GM12873 (cell line): ENCODE measurements at regions not wholly inside any gene's neighbourhood (a gene's known extent, or its start where the extent isn't known, plus 50 kb on each side); places are given as distances from the start of the nearest gene placed in this dataset.

ENCODE experiments used
- TF ChIP-seq, protein P1 (sequence below): IDR thresholded peaks from 2 replicates; pipeline ENCODE4 v1.5.1; 2012; ENCODE audit warnings: low read depth, mild to moderate bottlenecking, moderate library complexity, low read length, control low read depth; ENCODE audit not compliant: insufficient read depth; ENCODE audit errors: missing control alignments

DNA sequence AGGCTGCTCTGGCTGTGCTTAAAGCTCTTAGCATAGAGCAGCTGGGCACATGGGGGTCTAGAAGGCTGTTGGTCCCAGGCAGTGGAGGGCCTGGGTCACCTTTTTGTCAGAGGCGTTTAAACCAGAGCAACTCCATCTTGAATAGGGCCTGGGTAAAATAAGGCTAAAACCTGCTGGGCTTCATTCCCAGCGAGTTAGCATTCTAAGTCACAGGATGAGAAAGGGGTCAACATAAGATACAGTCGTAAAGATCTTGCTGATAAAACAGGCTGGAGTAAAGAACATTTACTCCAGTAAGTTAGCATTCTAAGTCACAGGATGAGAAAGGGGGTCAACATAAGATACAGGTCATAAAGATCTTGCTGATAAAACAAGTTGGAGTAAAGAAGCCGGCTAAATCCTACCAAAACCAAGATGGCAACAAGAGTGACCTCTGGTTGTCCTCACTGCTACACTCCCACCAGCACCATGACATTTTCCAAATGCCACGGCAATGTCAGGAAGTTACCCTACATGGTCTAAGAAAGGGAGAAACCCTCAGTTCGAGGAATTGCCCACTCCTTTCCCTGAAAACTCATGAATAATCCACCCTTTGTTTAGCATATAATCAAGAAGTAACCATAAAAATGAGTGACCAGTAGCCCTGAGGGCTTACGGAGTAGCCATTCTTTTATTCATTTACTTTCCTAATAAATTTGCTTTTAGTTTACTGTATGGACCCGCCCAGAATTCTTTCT is 96.8 kb upstream of the PCBD1 start:
- TF ChIP-seq, protein P1, sequence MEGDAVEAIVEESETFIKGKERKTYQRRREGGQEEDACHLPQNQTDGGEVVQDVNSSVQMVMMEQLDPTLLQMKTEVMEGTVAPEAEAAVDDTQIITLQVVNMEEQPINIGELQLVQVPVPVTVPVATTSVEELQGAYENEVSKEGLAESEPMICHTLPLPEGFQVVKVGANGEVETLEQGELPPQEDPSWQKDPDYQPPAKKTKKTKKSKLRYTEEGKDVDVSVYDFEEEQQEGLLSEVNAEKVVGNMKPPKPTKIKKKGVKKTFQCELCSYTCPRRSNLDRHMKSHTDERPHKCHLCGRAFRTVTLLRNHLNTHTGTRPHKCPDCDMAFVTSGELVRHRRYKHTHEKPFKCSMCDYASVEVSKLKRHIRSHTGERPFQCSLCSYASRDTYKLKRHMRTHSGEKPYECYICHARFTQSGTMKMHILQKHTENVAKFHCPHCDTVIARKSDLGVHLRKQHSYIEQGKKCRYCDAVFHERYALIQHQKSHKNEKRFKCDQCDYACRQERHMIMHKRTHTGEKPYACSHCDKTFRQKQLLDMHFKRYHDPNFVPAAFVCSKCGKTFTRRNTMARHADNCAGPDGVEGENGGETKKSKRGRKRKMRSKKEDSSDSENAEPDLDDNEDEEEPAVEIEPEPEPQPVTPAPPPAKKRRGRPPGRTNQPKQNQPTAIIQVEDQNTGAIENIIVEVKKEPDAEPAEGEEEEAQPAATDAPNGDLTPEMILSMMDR = no peak

DNA sequence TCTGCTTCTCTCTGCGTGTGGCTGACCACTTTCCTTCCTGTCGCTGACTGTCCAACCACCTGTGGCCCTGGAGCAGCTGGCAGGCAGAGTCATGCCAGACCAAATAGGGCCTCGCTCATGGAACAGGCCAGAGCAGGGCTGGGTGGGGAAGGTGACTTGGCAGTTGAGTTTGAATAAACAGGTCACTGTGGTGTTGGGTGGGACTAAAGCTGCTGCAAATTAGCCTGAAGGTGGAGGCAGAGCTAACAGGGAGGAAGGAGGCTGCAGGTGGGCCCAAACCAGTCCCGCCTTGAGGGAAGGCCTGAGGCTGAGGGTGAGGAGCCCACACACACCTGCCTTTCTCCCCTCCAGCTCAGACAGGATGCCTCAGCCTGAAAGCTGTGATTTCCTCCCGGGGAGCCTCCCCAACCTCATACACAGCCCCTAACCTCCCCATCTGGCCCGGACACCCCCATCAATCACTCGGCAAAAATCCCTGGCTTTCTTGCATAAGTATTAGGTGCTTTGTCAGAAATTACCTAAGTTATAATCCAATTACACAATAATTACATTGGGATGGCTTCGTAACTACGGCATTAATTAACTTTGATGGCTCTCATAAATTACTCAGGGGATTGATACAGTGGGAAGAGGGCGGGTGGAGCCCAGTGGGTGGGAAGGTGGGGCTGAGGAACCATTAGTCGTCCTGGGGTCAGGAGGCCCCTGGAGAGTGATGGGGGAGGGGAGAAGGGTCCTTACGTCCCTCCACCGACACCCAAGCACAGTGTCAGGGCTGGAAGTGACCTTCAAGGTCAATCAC is 97.7 kb upstream of the PCBD1 start:
- TF ChIP-seq, protein P1 = no peak

DNA sequence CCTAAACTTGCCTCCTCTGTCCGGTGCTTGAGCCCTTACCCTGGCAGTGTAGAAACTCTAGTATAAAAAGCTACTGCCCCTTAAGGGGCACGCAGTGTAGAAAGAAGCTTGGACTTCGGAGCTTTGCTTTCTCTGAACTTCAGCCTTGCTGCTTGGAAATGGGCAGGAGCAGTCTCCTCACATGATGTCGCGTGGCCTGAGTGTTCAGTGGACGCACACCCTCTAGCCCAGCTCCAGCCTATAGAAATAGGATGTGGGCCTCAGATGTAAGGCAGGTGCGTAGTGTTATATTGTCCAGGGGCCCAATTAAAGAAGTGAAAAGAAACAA is 98.2 kb upstream of the PCBD1 start:
- TF ChIP-seq, protein P1 = no peak

DNA sequence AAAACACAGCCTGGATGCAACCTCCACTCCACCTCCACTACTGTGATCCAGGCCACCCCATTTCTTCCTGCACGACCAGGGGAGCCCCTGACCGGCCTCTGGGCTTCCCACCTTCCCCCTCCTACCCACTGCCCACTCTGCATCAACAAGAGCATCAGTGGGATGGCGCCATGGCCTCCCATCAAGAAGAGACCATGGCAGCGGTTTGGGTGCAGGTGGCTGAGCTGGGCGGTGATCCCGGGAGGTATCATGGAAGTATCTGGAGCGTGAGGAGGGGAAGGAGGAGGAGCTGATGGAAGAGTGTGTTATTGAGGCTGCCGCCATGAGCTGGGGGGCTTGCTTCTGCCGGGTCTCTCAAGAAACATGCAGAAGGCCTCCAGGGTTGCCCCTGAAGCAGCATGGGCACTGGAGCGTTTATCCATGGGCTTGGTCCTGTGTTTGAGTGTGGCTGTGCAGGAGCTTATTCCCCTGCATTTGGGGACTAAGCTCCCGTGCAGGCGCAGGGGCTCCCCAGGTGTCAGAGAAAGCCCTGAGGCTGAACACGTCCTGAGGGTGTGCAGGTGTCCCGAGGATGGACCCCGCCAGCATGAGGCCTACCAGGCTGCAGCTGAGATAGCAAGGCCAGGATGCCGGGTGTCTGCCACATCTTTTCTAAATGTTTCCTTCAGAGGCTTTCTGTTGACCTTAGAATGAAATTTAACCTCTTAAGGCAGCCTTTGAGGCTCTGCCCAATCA is 99.2 kb upstream of the PCBD1 start:
- TF ChIP-seq, protein P1 = no peak

DNA sequence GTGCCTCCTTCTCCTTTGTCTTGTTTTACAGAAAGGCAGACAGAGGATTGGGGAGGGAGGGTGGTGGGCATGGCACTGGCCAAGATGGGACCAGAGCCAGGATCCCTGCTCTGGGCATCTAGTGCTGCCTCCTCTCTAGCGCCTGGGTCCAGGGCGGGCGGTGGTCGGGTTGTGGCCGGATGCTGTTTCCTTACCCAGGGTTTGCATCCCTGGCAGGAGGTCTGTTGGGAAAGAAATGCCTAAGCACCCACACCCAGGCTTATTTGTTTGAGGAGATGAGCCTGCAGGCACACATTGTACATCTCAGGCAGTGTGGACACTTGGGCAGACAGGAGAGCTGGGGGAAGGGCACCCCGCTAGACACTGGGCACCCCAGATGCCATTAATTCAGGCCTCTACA is 102.3 kb upstream of the PCBD1 start:
- TF ChIP-seq, protein P1 = no peak

DNA sequence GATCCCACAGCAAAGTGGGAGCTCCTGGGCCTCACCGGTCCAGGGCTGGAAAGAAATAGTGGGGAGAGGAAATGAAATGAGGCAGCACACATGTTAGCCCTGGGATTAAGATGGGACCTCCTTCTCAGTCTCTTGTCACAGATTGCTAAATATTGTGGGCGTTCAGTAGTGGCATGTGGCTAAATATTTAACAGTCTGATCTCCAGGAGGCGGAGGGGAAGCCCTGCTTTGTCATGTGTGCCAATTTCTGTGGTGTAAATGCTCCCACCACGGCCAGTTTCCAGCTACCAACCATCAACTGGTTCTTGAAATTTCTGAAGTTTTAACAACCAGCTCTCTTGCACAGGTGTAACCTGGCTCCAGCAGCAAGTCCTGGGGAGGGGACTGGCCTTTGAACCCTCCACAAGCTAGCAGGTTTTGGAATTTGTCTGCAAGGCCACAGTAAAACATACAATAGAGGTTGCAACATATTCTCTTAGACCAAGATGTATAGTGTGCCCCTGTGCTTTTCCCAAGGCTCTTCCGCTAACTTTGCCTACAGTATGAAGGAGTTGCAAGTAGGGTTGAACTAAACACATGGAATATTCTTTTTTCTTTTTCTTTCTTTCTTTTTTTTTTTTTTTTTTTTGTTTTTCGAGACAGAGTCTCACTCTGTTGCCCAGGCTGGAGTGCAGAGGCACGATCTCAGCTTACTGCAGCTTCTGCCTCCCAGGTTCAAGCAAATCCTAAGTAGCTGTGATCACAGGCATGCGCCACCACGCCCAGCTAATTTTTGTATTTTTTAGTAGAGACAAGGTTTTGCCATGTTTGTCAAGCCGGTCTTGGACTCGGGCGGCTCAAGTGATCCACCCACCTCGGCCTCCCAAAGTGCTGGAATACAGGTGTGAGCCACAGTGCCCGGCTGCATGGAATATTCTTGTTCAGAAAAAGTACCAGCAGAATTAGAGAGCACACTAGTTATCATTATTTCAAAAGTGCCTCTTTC is 103.1 kb upstream of the PCBD1 start:
- TF ChIP-seq, protein P1 = no peak
